GM23338 (cell line): ENCODE measurements at regions not wholly inside any gene's neighbourhood (a gene's known extent, or its start where the extent isn't known, plus 50 kb on each side); places are given as distances from the start of the nearest gene placed in this dataset.

Experiments used
- ATAC-seq: fragments of 200-7000 bp; cut with Tn5 transposase; 3 replicates; pipeline ENCODE4 v1.9.1; 2020
- DNase-seq: peaks from one replicate; pipeline ENCODE4 v3.0.0-alpha.2; 2015; ENCODE audit warnings: low spot score
- H2AFZ ChIP-seq: fragments of 200-600 bp; sonication (generic); 2 replicates; pipeline ENCODE4 v1.8.0; 2016; ENCODE audit warnings: antibody characterized with exemption, mild to moderate bottlenecking, moderate library complexity
- H3F3A ChIP-seq: fragments of 200-600 bp; sonication (generic); replicated peaks from 2 replicates; pipeline ENCODE4 v1.8.0; 2017; ENCODE audit warnings: antibody characterized with exemption, mixed run types, low read depth
- H3K27ac ChIP-seq: fragments of 200-600 bp; sonication (generic); 2 replicates; pipeline ENCODE4 v1.6.1; 2016; ENCODE audit warnings: low read depth
- H3K27me3 ChIP-seq: fragments of 200-600 bp; sonication (generic); 2 replicates; pipeline ENCODE4 v1.8.0; 2016; ENCODE audit warnings: mild to moderate bottlenecking, mixed run types, moderate library complexity; ENCODE audit not compliant: insufficient read depth
- H3K36me3 ChIP-seq: fragments of 200-600 bp; sonication (generic); 2 replicates; pipeline ENCODE4 v1.8.0; 2016; ENCODE audit warnings: mild to moderate bottlenecking; ENCODE audit not compliant: insufficient read depth
- H3K4me1 ChIP-seq: fragments of 200-600 bp; sonication (generic); 2 replicates; pipeline ENCODE4 v1.8.0; 2016; ENCODE audit warnings: mild to moderate bottlenecking, moderate library complexity; ENCODE audit not compliant: insufficient read depth
- H3K4me2 ChIP-seq: fragments of 200-600 bp; sonication (generic); 2 replicates; pipeline ENCODE4 v1.7.1; 2017; ENCODE audit warnings: mixed run types
- H3K4me3 ChIP-seq: fragments of 200-600 bp; sonication (generic); 2 replicates; pipeline ENCODE4 v1.6.1; 2016; ENCODE audit warnings: mixed run types
- H3K79me2 ChIP-seq: fragments of 200-600 bp; sonication (generic); replicated peaks from 2 replicates; pipeline ENCODE4 v1.8.0; 2017; ENCODE audit warnings: mild to moderate bottlenecking; ENCODE audit not compliant: insufficient read depth
- H3K9me2 ChIP-seq: fragments of 200-600 bp; sonication (generic); 2 replicates; pipeline ENCODE4 v1.8.0; 2017; ENCODE audit not compliant: insufficient read depth
- H4K20me1 ChIP-seq: fragments of 200-600 bp; sonication (generic); replicated peaks from 2 replicates; pipeline ENCODE4 v1.8.0; 2017; ENCODE audit warnings: mild to moderate bottlenecking; ENCODE audit not compliant: insufficient read depth
- H3K27ac Mint-ChIP-seq: 2 replicates; pipeline ENCODE4 v1.8.0; 2020; ENCODE audit warnings: inconsistent platforms, mild to moderate bottlenecking, moderate library complexity, mixed read lengths
- H3K27me3 Mint-ChIP-seq: 3 replicates; pipeline ENCODE4 v1.8.0; 2022; ENCODE audit warnings: low read depth, mild to moderate bottlenecking, moderate library complexity, mixed read lengths, inconsistent platforms; ENCODE audit not compliant: insufficient read depth, poor library complexity
- H3K36me3 Mint-ChIP-seq: 3 replicates; pipeline ENCODE4 v1.8.0; 2021; ENCODE audit warnings: low read depth, mild to moderate bottlenecking, inconsistent platforms, moderate library complexity, mixed read lengths
- H3K4me1 Mint-ChIP-seq: 3 replicates; pipeline ENCODE4 v1.8.0; 2020; ENCODE audit warnings: mild to moderate bottlenecking, inconsistent platforms, mixed read lengths
- H3K4me3 Mint-ChIP-seq: 3 replicates; pipeline ENCODE4 v1.8.0; 2021; ENCODE audit warnings: moderate library complexity, mild to moderate bottlenecking, inconsistent platforms, mixed read lengths
- H3K9me3 Mint-ChIP-seq: 3 replicates; pipeline ENCODE4 v1.8.0; 2020; ENCODE audit warnings: moderate library complexity, mild to moderate bottlenecking, inconsistent platforms, mixed read lengths
- NANOG ChIP-seq: IDR thresholded peaks from 2 replicates; pipeline ENCODE4 v1.6.1; 2016; ENCODE audit warnings: antibody characterized with exemption, borderline replicate concordance
- REST ChIP-seq: IDR thresholded peaks from one replicate; pipeline ENCODE4 v1.6.1; 2018; ENCODE audit warnings: antibody characterized with exemption; ENCODE audit not compliant: unreplicated experiment
- STAT1 ChIP-seq: IDR thresholded peaks from one replicate; pipeline ENCODE4 v1.6.1; 2016; ENCODE audit warnings: antibody characterized with exemption; ENCODE audit not compliant: unreplicated experiment
- ZNF331 ChIP-seq: fragments of 250-450 bp; sonication (Bioruptor Pico); IDR thresholded peaks from 2 replicates; pipeline ENCODE4 v1.5.0; 2020; ENCODE audit warnings: low read depth, mild to moderate bottlenecking, moderate library complexity
- ZNF462 ChIP-seq: fragments of 250-450 bp; sonication (Bioruptor Pico); IDR thresholded peaks from 2 replicates; pipeline ENCODE4 v1.5.0; 2020; ENCODE audit warnings: mild to moderate bottlenecking, moderate library complexity
- TF ChIP-seq, protein P1 (sequence below): IDR thresholded peaks from 2 replicates; pipeline ENCODE4 v1.6.1; 2016; ENCODE audit warnings: antibody characterized with exemption

DNA sequence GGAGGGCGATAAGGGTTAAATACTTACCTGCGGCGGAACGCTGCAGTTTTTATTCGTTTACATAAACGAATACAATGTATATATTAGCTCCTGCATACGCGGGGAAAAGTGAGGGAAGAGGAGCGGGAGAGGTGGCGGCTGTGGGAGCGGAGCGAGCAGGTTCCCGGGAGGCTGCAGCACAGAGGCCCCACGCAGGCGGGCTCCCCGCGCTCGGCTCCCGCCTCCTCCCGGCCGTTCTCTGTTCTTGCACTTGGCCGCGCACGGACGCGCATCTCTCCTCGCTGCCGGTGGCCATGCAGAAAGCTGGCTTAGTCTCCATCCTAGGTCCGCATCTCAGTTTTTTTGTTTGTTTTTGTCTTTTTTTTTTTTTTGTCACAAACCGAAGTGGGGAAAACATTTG lies 340.4 kb upstream of the FAT1 start:
- DNase-seq (no peak), ATAC-seq (peak; percentile 59; the same call in 2 of the 3 replicates)
- Mint-ChIP-seq H3K4me3 (no peak overlapping the region), H3K9me3 (peaks cover 3% of the 10 kb centered on the region; the same call in 1 of the 3 replicates), H3K4me1 (peaks cover 14% of the 10 kb centered on the region), H3K27ac (no peak overlapping the region), H3K27me3 (peaks cover 3% of the 10 kb centered on the region), H3K36me3 (no peaks in the 10 kb centered on the region; the same call in 2 of the 3 replicates)
- Histone ChIP-seq H3K4me2 (no peak overlapping the region), H4K20me1 (no peaks in the 10 kb centered on the region), H2AFZ (peak overlapping the region; percentile 56; the same call in 1 of the 2 replicates), H3K4me1 (peaks cover 8% of the 10 kb centered on the region), H3K79me2 (no peaks in the 10 kb centered on the region), H3K4me3 (no peak overlapping the region), H3K27ac (no peak overlapping the region), H3F3A (no peaks in the 10 kb centered on the region), H3K27me3 (no peaks in the 10 kb centered on the region), H3K36me3 (no peaks in the 10 kb centered on the region), H3K9me2 (no peaks in the 10 kb centered on the region)
- TF ChIP-seq STAT1 (no peak), REST (no peak), ZNF331 (CRISPR knock-in tag) (no peak)
- TF ChIP-seq, protein P1, sequence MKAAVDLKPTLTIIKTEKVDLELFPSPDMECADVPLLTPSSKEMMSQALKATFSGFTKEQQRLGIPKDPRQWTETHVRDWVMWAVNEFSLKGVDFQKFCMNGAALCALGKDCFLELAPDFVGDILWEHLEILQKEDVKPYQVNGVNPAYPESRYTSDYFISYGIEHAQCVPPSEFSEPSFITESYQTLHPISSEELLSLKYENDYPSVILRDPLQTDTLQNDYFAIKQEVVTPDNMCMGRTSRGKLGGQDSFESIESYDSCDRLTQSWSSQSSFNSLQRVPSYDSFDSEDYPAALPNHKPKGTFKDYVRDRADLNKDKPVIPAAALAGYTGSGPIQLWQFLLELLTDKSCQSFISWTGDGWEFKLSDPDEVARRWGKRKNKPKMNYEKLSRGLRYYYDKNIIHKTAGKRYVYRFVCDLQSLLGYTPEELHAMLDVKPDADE: no peak

- Histone ChIP-seq H3K27ac (no peak overlapping the region), H3K36me3 (no peaks in the 10 kb centered on the region), H4K20me1 (no peaks in the 10 kb centered on the region), H3K4me3 (no peak overlapping the region), H2AFZ (peak overlapping the region; percentile 30; the same call in 1 of the 2 replicates), H3K79me2 (no peaks in the 10 kb centered on the region), H3F3A (no peaks in the 10 kb centered on the region), H3K27me3 (no peaks in the 10 kb centered on the region), H3K9me2 (no peaks in the 10 kb centered on the region), H3K4me2 (no peak overlapping the region), H3K4me1 (peaks cover 16% of the 10 kb centered on the region)
- DNase-seq: no peak
- Mint-ChIP-seq H3K27ac (no peak overlapping the region), H3K36me3 (no peaks in the 10 kb centered on the region; the same call in 2 of the 3 replicates), H3K27me3 (peaks cover 3% of the 10 kb centered on the region), H3K4me1 (peaks cover 14% of the 10 kb centered on the region), H3K4me3 (no peak overlapping the region), H3K9me3 (peaks cover 3% of the 10 kb centered on the region; the same call in 1 of the 3 replicates)
- ATAC-seq: no peak
- TF ChIP-seq ZNF462 (CRISPR knock-in tag) (no peak), ZNF331 (CRISPR knock-in tag) (no peak), NANOG (no peak)
- TF ChIP-seq, protein P1: no peak
These were observed 341.7 kb upstream of the FAT1 start for GRCh38 chr4:187065396-187065795.
